K562 (cell line): ENCODE measurements at regions not wholly inside any gene's neighbourhood (a gene's known extent, or its start where the extent isn't known, plus 50 kb on each side); places are given as distances from the start of the nearest gene placed in this dataset.

Source experiments
- MAFF ChIP-seq: IDR thresholded peaks from 2 replicates; pipeline ENCODE4 v1.6.1; 2012; ENCODE audit warnings: low read length, improper control_type of control experiment
- RAD21 ChIP-seq, 2 experiments: fragments of 250-450 bp in 1 of 2; fragments of 450-650 bp in 1 of 2; sonication (Bioruptor Pico) in 1 of 2; formaldehyde crosslinking in 1 of 2; IDR thresholded peaks in 1 of 2; conservative IDR thresholded peaks in 1 of 2; 2 replicates each; pipeline versions ENCODE4 v1.4.0 to v1.8.0; 2020 to 2022; ENCODE audit warnings: mild to moderate bottlenecking in 2 of 2, moderate library complexity in 1 of 2
- TF ChIP-seq, protein P1 (sequence below), 2 experiments: fragments of 450-650 bp; formaldehyde crosslinking in 1 of 2; IDR thresholded peaks; 2 replicates each; pipeline versions ENCODE4 v1.4.0 to v1.6.1; 2014 to 2020; ENCODE audit warnings: mild to moderate bottlenecking in 2 of 2, borderline replicate concordance in 1 of 2, low read depth in 1 of 2

DNA sequence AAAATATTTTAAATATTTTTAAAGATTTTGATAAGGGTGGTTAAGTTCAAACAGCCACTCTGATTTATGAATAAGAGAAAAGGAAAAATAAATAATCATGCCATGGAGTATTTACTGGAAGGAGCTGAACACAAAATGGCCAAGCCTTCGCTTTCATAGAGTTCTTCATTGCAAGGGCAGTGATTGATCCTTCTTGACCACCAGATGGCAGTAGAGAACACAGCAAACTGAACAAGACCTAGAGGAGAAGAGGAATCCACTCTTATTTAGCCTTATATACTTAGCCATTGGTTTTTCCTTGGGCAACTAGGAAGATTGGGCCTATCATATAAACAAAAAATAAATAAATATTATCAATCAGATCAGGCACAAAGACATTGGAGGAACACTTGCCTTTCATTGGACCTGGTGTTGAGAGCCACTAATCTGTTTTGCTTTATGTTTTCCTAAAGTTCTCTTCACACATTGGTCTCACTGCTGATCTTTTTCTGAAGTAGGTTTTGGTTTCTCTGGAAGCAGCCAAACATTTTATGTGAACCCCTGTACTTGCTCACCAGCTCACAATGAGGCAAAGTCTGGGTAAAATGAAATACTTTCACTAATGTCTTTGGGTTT is 58.1 kb upstream of the PARM1 start (continued):
- TF ChIP-seq, protein P1, sequence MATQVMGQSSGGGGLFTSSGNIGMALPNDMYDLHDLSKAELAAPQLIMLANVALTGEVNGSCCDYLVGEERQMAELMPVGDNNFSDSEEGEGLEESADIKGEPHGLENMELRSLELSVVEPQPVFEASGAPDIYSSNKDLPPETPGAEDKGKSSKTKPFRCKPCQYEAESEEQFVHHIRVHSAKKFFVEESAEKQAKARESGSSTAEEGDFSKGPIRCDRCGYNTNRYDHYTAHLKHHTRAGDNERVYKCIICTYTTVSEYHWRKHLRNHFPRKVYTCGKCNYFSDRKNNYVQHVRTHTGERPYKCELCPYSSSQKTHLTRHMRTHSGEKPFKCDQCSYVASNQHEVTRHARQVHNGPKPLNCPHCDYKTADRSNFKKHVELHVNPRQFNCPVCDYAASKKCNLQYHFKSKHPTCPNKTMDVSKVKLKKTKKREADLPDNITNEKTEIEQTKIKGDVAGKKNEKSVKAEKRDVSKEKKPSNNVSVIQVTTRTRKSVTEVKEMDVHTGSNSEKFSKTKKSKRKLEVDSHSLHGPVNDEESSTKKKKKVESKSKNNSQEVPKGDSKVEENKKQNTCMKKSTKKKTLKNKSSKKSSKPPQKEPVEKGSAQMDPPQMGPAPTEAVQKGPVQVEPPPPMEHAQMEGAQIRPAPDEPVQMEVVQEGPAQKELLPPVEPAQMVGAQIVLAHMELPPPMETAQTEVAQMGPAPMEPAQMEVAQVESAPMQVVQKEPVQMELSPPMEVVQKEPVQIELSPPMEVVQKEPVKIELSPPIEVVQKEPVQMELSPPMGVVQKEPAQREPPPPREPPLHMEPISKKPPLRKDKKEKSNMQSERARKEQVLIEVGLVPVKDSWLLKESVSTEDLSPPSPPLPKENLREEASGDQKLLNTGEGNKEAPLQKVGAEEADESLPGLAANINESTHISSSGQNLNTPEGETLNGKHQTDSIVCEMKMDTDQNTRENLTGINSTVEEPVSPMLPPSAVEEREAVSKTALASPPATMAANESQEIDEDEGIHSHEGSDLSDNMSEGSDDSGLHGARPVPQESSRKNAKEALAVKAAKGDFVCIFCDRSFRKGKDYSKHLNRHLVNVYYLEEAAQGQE (IDR thresholded peaks at IDR 0.05; ENCODE audit: borderline replicate concordance), result peak; percentile 59; the same call in 1 of the 2 replicates
- TF ChIP-seq, protein P1 (CRISPR knock-in tag; IDR thresholded peaks at IDR 0.05; ENCODE audit: low read depth), result no peak
- TF ChIP-seq RAD21 (CRISPR knock-in tag; conservative IDR thresholded peaks at IDR 0.05 in 1 of 2, IDR thresholded peaks at IDR 0.05 in 1 of 2) (peak; percentile 60 to 77), MAFF (no peak)
